OCI-LY3 (cell line): ENCODE measurements at regions not wholly inside any gene's neighbourhood (a gene's known extent, or its start where the extent isn't known, plus 50 kb on each side); places are given as distances from the start of the nearest gene placed in this dataset.

Source experiments
- H2AFZ ChIP-seq: fragments of 200-600, 300-600 bp; shearing (Covaris generic); 2 replicates; pipeline ENCODE4 v1.6.0; 2014; ENCODE audit warnings: antibody characterized with exemption, low read depth, low read length
- H3K27ac ChIP-seq: fragments of 200-600, 300-600 bp; sonication (generic); 2 replicates; pipeline ENCODE4 v1.5.1; 2014; ENCODE audit warnings: mild to moderate bottlenecking, low read length, moderate library complexity, mixed read lengths
- H3K27me3 ChIP-seq: fragments of 200-600, 300-600 bp; sonication (generic); 2 replicates; pipeline ENCODE4 v1.6.1; 2014; ENCODE audit warnings: low read depth, low read length, mixed read lengths
- H3K36me3 ChIP-seq: fragments of 200-600, 300-600 bp; sonication (generic); replicated peaks from 2 replicates; pipeline ENCODE3; 2014; ENCODE audit warnings: low read depth, low read length, mixed read lengths
- H3K4me1 ChIP-seq: fragments of 300-600, 200-600 bp; sonication (generic); 2 replicates; pipeline ENCODE4 v1.6.1; 2014; ENCODE audit warnings: low read length, mixed read lengths
- H3K4me2 ChIP-seq: fragments of 200-600, 300-600 bp; sonication (generic); 2 replicates; pipeline ENCODE4 v1.6.1; 2014; ENCODE audit warnings: low read length, mixed read lengths
- H3K4me3 ChIP-seq: fragments of 300-600, 200-600 bp; sonication (generic); 2 replicates; pipeline ENCODE4 v1.5.1; 2014; ENCODE audit warnings: antibody characterized with exemption, mild to moderate bottlenecking, low read length, moderate library complexity
- H3K79me2 ChIP-seq: fragments of 300-600, 200-600 bp; shearing (Covaris generic); 2 replicates; pipeline ENCODE4 v1.6.1; 2014; ENCODE audit warnings: mild to moderate bottlenecking, low read length, mixed read lengths
- H3K9ac ChIP-seq: fragments of 300-600, 200-600 bp; shearing (Covaris generic); 2 replicates; pipeline ENCODE4 v1.6.0; 2014; ENCODE audit warnings: mild to moderate bottlenecking, low read length, moderate library complexity
- H3K9me3 ChIP-seq: fragments of 200-600, 300-600 bp; shearing (Covaris generic); 2 replicates; pipeline ENCODE4 v1.6.1; 2014; ENCODE audit warnings: low read length, mixed read lengths; ENCODE audit not compliant: insufficient read depth
- H4K20me1 ChIP-seq: fragments of 200-600, 300-600 bp; sonication (generic); 2 replicates; pipeline ENCODE4 v1.6.1; 2016; ENCODE audit warnings: low read length, mixed read lengths; ENCODE audit not compliant: insufficient read depth
- EZH2phosphoT487 ChIP-seq: fragments of 200-600 bp; shearing (Covaris generic); IDR thresholded peaks from 2 replicates; pipeline ENCODE4 v1.6.1; 2018; ENCODE audit warnings: antibody characterized with exemption, mixed run types, low read depth
- TF ChIP-seq, protein P1 (sequence below): fragments of 200-600, 300-600 bp; sonication (generic); IDR thresholded peaks from 2 replicates; pipeline ENCODE4 v1.5.1; 2014; ENCODE audit warnings: antibody characterized with exemption, low read length, low read depth

- Histone ChIP-seq H3K27me3 (no peaks in the 10 kb centered on the region), H3K9me3 (no peaks in the 10 kb centered on the region), H3K4me1 (peaks cover 20% of the 10 kb centered on the region), H3K4me3 (peak overlapping the region; percentile 78), H3K36me3 (no peaks in the 10 kb centered on the region), H3K79me2 (no peaks in the 10 kb centered on the region), H3K9ac (peak overlapping the region; percentile 58), H2AFZ (peak overlapping the region; percentile 90; the same call in 1 of the 2 replicates), H3K4me2 (peak overlapping the region; percentile 99), H4K20me1 (no peaks in the 10 kb centered on the region), H3K27ac (no peak overlapping the region)
- TF ChIP-seq, protein P1, sequence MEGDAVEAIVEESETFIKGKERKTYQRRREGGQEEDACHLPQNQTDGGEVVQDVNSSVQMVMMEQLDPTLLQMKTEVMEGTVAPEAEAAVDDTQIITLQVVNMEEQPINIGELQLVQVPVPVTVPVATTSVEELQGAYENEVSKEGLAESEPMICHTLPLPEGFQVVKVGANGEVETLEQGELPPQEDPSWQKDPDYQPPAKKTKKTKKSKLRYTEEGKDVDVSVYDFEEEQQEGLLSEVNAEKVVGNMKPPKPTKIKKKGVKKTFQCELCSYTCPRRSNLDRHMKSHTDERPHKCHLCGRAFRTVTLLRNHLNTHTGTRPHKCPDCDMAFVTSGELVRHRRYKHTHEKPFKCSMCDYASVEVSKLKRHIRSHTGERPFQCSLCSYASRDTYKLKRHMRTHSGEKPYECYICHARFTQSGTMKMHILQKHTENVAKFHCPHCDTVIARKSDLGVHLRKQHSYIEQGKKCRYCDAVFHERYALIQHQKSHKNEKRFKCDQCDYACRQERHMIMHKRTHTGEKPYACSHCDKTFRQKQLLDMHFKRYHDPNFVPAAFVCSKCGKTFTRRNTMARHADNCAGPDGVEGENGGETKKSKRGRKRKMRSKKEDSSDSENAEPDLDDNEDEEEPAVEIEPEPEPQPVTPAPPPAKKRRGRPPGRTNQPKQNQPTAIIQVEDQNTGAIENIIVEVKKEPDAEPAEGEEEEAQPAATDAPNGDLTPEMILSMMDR = no peak
- TF ChIP-seq EZH2phosphoT487 = no peak
Observed at GRCh38 chr10:30784524-30784896, 155.0 kb upstream of the LYZL2 start.

DNA sequence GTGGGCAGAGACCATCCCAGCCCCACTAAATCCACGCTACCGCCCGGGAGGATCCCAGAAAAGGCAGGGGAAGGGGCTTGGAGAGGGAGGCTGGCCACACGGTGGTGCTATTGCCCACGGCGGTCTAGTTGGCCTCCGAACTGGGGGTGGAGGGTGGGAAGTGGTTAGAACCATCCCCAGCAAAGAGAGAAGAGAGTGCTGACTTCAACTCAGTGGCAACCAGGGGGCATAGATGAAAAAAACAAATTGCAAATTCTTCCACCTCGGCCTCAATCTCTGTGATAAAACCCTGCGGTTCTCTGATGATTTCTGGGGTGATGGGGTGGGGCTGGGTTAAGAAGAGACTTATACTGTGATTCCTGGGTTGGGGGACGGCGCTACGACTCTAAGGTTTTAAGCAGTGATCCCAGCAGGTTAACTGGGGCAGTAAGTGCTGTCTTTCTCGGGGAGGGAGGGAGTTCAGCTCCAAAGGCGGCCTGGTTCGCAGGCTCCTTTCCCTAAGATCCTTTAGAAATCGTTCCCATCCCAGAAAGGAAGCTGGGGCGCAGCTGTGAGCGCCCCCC lies 154.5 kb upstream of the LYZL2 start:
- no peaks in the 10 kb centered on the region for H3K36me3 ChIP-seq

GRCh38 chr10:30782537-30783461 lies 153.2 kb upstream of the LYZL2 start:
- peak overlapping the region; percentile 78 for H3K4me3 ChIP-seq
- no peaks in the 10 kb centered on the region for H4K20me1 ChIP-seq
- no peak overlapping the region for H3K27ac ChIP-seq
- no peaks in the 10 kb centered on the region for H3K36me3 ChIP-seq
- H3K4me1 ChIP-seq = peaks cover 20% of the 10 kb centered on the region
- no peaks in the 10 kb centered on the region for H3K79me2 ChIP-seq
- H3K4me2 ChIP-seq = peak overlapping the region; percentile 99
- TF ChIP-seq, protein P1 = no peak
- TF ChIP-seq EZH2phosphoT487 = no peak
- no peaks in the 10 kb centered on the region for H3K27me3 ChIP-seq
- H3K9me3 ChIP-seq = no peaks in the 10 kb centered on the region
- H2AFZ ChIP-seq = peak overlapping the region; percentile 89; the same call in 1 of the 2 replicates
- H3K9ac ChIP-seq = peak overlapping the region; percentile 14; the same call in 1 of the 2 replicates

More for the DNA sequence above, 154.5 kb upstream of the LYZL2 start:
- Histone ChIP-seq H3K9me3 (no peaks in the 10 kb centered on the region), H3K27ac (peak overlapping the region; percentile 39; the same call in 1 of the 2 replicates), H3K9ac (peak overlapping the region; percentile 58), H3K27me3 (no peaks in the 10 kb centered on the region), H3K4me3 (peak overlapping the region; percentile 78), H4K20me1 (no peaks in the 10 kb centered on the region), H3K79me2 (no peaks in the 10 kb centered on the region), H2AFZ (peak overlapping the region; percentile 89), H3K4me1 (peaks cover 20% of the 10 kb centered on the region), H3K4me2 (peak overlapping the region; percentile 99)
- no peak for TF ChIP-seq EZH2phosphoT487
- TF ChIP-seq, protein P1 = peak; percentile 82

GRCh38 chr10:30782157-30782536 lies 152.6 kb upstream of the LYZL2 start:
- no peaks in the 10 kb centered on the region for H4K20me1 ChIP-seq
- no peaks in the 10 kb centered on the region for H3K27me3 ChIP-seq
- H3K4me3 ChIP-seq = no peak overlapping the region
- H2AFZ ChIP-seq = peak overlapping the region; percentile 89; the same call in 1 of the 2 replicates
- no peak overlapping the region for H3K27ac ChIP-seq
- no peaks in the 10 kb centered on the region for H3K36me3 ChIP-seq
- no peak overlapping the region for H3K9ac ChIP-seq
- H3K9me3 ChIP-seq = no peaks in the 10 kb centered on the region
- H3K79me2 ChIP-seq = no peaks in the 10 kb centered on the region
- peaks cover 20% of the 10 kb centered on the region for H3K4me1 ChIP-seq
- 0 out of 2 replicates have a peak overlapping the region, but pooled peaks have one; percentile 99 for H3K4me2 ChIP-seq
- TF ChIP-seq, protein P1 = no peak
- TF ChIP-seq EZH2phosphoT487 = no peak
